HEK293 (cell line): ENCODE measurements at regions not wholly inside any gene's neighbourhood (a gene's known extent, or its start where the extent isn't known, plus 50 kb on each side); places are given as distances from the start of the nearest gene placed in this dataset.

Experiments used
- CTCF ChIA-PET: fragments of 350-600 bp; formaldehyde crosslinking; extraction: SDS; loops from one replicate; lab custom pipeline; 2021; ENCODE audit warnings: antibody characterized with exemption; lab: Yijun Ruan, JAX
- POLR2A ChIA-PET: fragments of 300-600 bp; formaldehyde crosslinking; extraction: SDS; loops from one replicate; lab custom pipeline; 2020; ENCODE audit warnings: antibody characterized with exemption, inconsistent platforms; lab: Yijun Ruan, JAX
- H3K27ac ChIP-seq: fragments of 200-500 bp; sonication (Bioruptor generic); 2 replicates; pipeline ENCODE4 v1.5.1; 2014; ENCODE audit warnings: low read depth, low read length, control low read depth, inconsistent platforms; ENCODE audit errors: extremely low read depth
- H3K36me3 ChIP-seq, 2 experiments: fragments of 200-500 bp in 1 of 2; sonication (Bioruptor generic) in 1 of 2; 1 replicate in 1 of 2; 2 replicates in 1 of 2; pipeline ENCODE4 v1.5.1; 2014 to 2017; ENCODE audit warnings: inconsistent platforms in 2 of 2, low read length in 2 of 2; ENCODE audit not compliant: control insufficient read depth in 2 of 2, insufficient read depth in 1 of 2
- H3K4me1 ChIP-seq: fragments of 200-500 bp; sonication (Bioruptor generic); 2 replicates; pipeline ENCODE4 v1.5.1; 2014; ENCODE audit warnings: mild to moderate bottlenecking, low read length, inconsistent platforms; ENCODE audit not compliant: control insufficient read depth, insufficient read depth
- H3K4me3 ChIP-seq: 2 replicates; pipeline ENCODE4 v1.5.1; 2011; ENCODE audit warnings: low read depth, mild to moderate bottlenecking, control low read depth, low read length, moderate library complexity
- H3K9me3 ChIP-seq: fragments of 200-500 bp; sonication (Bioruptor generic); 2 replicates; pipeline ENCODE4 v1.5.1; 2014; ENCODE audit warnings: low read depth, low read length, inconsistent platforms; ENCODE audit not compliant: control insufficient read depth, insufficient read depth
- BCL11B ChIP-seq: fragments of 450-650 bp; formaldehyde crosslinking; IDR thresholded peaks from 2 replicates; pipeline ENCODE4 v1.5.1; 2016; ENCODE audit warnings: low read depth, missing biosample characterization, missing genetic modification characterization
- HOXC10 ChIP-seq: sonication (generic); formaldehyde crosslinking; IDR thresholded peaks from 2 replicates; pipeline ENCODE4 v1.8.1; 2023; ENCODE audit warnings: mild to moderate bottlenecking, missing genetic modification reagents
- IKZF3 ChIP-seq: fragments of 450-650 bp; IDR thresholded peaks from 2 replicates; pipeline ENCODE4 v1.5.0; 2018; ENCODE audit warnings: missing biosample characterization, mild to moderate bottlenecking, missing genetic modification characterization, moderate library complexity
- RBAK ChIP-seq: fragments of 450-650 bp; formaldehyde crosslinking; IDR thresholded peaks from 2 replicates; pipeline ENCODE4 v1.5.1; 2016; ENCODE audit warnings: missing biosample characterization, missing genetic modification characterization
- SP2 ChIP-seq: fragments of 450-650 bp; formaldehyde crosslinking; IDR thresholded peaks from 2 replicates; pipeline ENCODE4 v1.5.1; 2016; ENCODE audit warnings: missing biosample characterization, missing genetic modification characterization
- ZEB2 ChIP-seq: fragments of 450-650 bp; formaldehyde crosslinking; IDR thresholded peaks from 2 replicates; pipeline ENCODE4 v1.5.1; 2016; ENCODE audit warnings: missing biosample characterization, missing genetic modification characterization
- ZNF132 ChIP-seq: fragments of 450-650 bp; formaldehyde crosslinking; IDR thresholded peaks from 2 replicates; pipeline ENCODE4 v1.5.1; 2017; ENCODE audit warnings: missing biosample characterization, missing genetic modification characterization, borderline replicate concordance
- ZNF175 ChIP-seq: fragments of 450-650 bp; formaldehyde crosslinking; IDR thresholded peaks from 2 replicates; pipeline ENCODE4 v1.5.1; 2016; ENCODE audit warnings: missing biosample characterization, missing genetic modification characterization
- ZNF202 ChIP-seq: fragments of 450-650 bp; formaldehyde crosslinking; IDR thresholded peaks from 2 replicates; pipeline ENCODE4 v1.5.1; 2016; ENCODE audit warnings: missing biosample characterization, missing genetic modification characterization, borderline replicate concordance
- ZNF266 ChIP-seq: fragments of 450-650 bp; formaldehyde crosslinking; IDR thresholded peaks from 2 replicates; pipeline ENCODE4 v1.5.1; 2016; ENCODE audit warnings: missing biosample characterization, missing genetic modification characterization, low read depth
- ZNF350 ChIP-seq: fragments of 450-650 bp; formaldehyde crosslinking; IDR thresholded peaks from 2 replicates; pipeline ENCODE4 v1.5.0; 2017; ENCODE audit warnings: missing biosample characterization, mild to moderate bottlenecking, missing genetic modification characterization
- ZNF366 ChIP-seq: fragments of 450-650 bp; formaldehyde crosslinking; conservative IDR thresholded peaks from 2 replicates; pipeline ENCODE4 v1.5.1; 2016; ENCODE audit warnings: missing biosample characterization, missing genetic modification characterization
- ZNF501 ChIP-seq: fragments of 450-650 bp; formaldehyde crosslinking; IDR thresholded peaks from 2 replicates; pipeline ENCODE4 v1.5.1; 2016; ENCODE audit warnings: missing biosample characterization, missing genetic modification characterization
- ZNF530 ChIP-seq: fragments of 450-650 bp; formaldehyde crosslinking; IDR thresholded peaks from 2 replicates; pipeline ENCODE4 v1.5.1; 2016; ENCODE audit warnings: low read depth, missing biosample characterization, missing genetic modification characterization
- ZNF560 ChIP-seq: fragments of 450-650 bp; formaldehyde crosslinking; IDR thresholded peaks from 2 replicates; pipeline ENCODE4 v1.5.1; 2017; ENCODE audit warnings: missing biosample characterization, missing genetic modification characterization, borderline replicate concordance
- ZNF660 ChIP-seq: fragments of 450-650 bp; IDR thresholded peaks from 2 replicates; pipeline ENCODE4 v1.5.1; 2018; ENCODE audit warnings: missing biosample characterization, mild to moderate bottlenecking, missing genetic modification characterization
- ZNF670 ChIP-seq: fragments of 450-650 bp; formaldehyde crosslinking; IDR thresholded peaks from 2 replicates; pipeline ENCODE4 v1.5.1; 2016; ENCODE audit warnings: missing biosample characterization, missing genetic modification characterization, low read depth
- ZNF792 ChIP-seq: fragments of 450-650 bp; formaldehyde crosslinking; IDR thresholded peaks from 2 replicates; pipeline ENCODE4 v1.5.1; 2016; ENCODE audit warnings: missing biosample characterization, missing genetic modification characterization
- TF ChIP-seq, protein P1 (sequence below): fragments of 450-650 bp; formaldehyde crosslinking; IDR thresholded peaks from 2 replicates; pipeline ENCODE4; 2016; ENCODE audit warnings: missing biosample characterization, missing genetic modification characterization
- TF ChIP-seq, protein P2 (sequence below): fragments of 450-650 bp; formaldehyde crosslinking; IDR thresholded peaks from 2 replicates; pipeline ENCODE4 v1.5.1; 2016; ENCODE audit warnings: missing biosample characterization, missing genetic modification characterization
- TF ChIP-seq, protein P3 (sequence below): fragments of 450-650 bp; formaldehyde crosslinking; IDR thresholded peaks from 2 replicates; pipeline ENCODE4 v1.5.1; 2016; ENCODE audit warnings: missing biosample characterization, missing genetic modification characterization
- TF ChIP-seq, protein P4 (sequence below): fragments of 450-650 bp; formaldehyde crosslinking; IDR thresholded peaks from 2 replicates; pipeline ENCODE4 v1.5.1; 2016; ENCODE audit warnings: missing biosample characterization, missing genetic modification characterization, borderline replicate concordance
- TF ChIP-seq, protein P5 (sequence below): fragments of 450-650 bp; formaldehyde crosslinking; IDR thresholded peaks from 2 replicates; pipeline ENCODE4 v1.5.1; 2017; ENCODE audit warnings: missing biosample characterization, missing genetic modification characterization

DNA sequence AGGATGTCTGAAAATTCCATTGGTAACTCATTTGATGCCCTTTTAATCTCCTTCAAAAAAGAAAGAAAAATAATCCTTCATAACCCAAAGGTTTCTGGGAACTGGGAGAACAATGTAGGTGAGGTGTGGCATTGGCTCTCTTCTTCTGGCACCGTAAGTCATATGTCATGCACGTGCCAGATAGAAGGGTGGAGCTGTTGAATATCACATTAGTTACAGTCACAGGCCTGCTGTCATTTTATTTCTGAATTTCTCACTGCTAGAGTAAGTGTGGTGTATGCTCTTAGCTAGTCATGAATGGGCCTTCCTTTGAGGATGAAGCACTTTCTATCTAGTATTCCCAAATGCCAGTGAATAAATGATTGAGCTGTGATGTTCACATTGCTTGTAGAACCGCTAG, 201.8 kb upstream of the SGCD start:
- CTCF ChIA-PET: no interaction called here
- POLR2A ChIA-PET: no interaction called here

DNA sequence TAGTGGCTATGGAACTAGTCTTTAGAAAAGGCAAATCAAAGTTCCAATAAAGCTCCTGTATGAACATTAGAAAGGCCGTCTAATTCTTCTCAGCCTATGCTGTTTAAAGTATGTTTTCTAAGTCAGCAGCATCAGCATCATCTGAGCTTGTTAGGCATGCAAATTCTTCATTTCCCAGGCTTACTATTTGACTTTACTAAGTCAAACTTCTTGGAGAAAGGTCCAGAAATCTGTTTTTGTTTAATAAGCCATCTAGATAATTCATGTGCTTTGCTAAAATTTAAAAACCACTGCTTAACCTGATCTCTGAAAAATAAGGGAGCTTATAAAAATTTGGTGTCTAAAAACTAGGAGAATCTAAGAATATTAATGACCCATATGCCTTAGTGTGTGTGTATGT, 200.2 kb upstream of the SGCD start:
- CTCF ChIA-PET: no interaction called here
- POLR2A ChIA-PET: no interaction called here
- TF ChIP-seq ZEB2 (no peak), SP2 (tag by site-specific recombination) (no peak), ZNF266 (tag by site-specific recombination) (no peak), ZNF560 (tag by site-specific recombination) (no peak), ZNF175 (tag by site-specific recombination) (no peak), HOXC10 (CRISPR knock-in tag) (no peak)
- TF ChIP-seq, protein P1, sequence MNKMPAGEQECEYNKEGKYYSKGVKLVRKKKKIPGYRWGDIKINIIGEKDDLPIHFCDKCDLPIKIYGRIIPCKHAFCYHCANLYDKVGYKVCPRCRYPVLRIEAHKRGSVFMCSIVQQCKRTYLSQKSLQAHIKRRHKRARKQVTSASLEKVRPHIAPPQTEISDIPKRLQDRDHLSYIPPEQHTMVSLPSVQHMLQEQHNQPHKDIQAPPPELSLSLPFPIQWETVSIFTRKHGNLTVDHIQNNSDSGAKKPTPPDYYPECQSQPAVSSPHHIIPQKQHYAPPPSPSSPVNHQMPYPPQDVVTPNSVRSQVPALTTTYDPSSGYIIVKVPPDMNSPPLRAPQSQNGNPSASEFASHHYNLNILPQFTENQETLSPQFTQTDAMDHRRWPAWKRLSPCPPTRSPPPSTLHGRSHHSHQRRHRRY (tag by site-specific recombination): no peak
- TF ChIP-seq, protein P2, sequence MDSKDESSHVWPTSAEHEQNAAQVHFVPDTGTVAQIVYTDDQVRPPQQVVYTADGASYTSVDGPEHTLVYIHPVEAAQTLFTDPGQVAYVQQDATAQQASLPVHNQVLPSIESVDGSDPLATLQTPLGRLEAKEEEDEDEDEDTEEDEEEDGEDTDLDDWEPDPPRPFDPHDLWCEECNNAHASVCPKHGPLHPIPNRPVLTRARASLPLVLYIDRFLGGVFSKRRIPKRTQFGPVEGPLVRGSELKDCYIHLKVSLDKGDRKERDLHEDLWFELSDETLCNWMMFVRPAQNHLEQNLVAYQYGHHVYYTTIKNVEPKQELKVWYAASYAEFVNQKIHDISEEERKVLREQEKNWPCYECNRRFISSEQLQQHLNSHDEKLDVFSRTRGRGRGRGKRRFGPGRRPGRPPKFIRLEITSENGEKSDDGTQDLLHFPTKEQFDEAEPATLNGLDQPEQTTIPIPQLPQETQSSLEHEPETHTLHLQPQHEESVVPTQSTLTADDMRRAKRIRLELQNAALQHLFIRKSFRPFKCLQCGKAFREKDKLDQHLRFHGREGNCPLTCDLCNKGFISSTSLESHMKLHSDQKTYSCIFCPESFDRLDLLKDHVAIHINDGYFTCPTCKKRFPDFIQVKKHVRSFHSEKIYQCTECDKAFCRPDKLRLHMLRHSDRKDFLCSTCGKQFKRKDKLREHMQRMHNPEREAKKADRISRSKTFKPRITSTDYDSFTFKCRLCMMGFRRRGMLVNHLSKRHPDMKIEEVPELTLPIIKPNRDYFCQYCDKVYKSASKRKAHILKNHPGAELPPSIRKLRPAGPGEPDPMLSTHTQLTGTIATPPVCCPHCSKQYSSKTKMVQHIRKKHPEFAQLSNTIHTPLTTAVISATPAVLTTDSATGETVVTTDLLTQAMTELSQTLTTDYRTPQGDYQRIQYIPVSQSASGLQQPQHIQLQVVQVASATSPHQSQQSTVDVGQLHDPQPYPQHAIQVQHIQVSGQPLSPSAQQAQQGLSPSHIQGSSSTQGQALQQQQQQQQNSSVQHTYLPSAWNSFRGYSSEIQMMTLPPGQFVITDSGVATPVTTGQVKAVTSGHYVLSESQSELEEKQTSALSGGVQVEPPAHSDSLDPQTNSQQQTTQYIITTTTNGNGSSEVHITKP: no peak
- TF ChIP-seq, all 188 proteins: peak for 0
- Histone ChIP-seq H3K27ac (no peak overlapping the region), H3K36me3 (no peaks in the 10 kb centered on the region), H3K4me3 (no peak overlapping the region), H3K9me3 (no peaks in the 10 kb centered on the region), H3K4me1 (no peaks in the 10 kb centered on the region)

More for the DNA sequence above, 201.8 kb upstream of the SGCD start:
- no peak overlapping the region for H3K27ac ChIP-seq
- H3K4me3 ChIP-seq: no peak overlapping the region
- H3K9me3 ChIP-seq: no peaks in the 10 kb centered on the region
- H3K36me3 ChIP-seq: no peaks in the 10 kb centered on the region
- H3K4me1 ChIP-seq: no peaks in the 10 kb centered on the region
- TF ChIP-seq BCL11B (tag by site-specific recombination) (no peak), ZNF660 (no peak), ZNF530 (no peak), RBAK (tag by site-specific recombination) (no peak), ZNF366 (tag by site-specific recombination) (no peak), IKZF3 (no peak), ZNF350 (tag by site-specific recombination) (no peak), ZNF202 (tag by site-specific recombination) (no peak), ZNF792 (tag by site-specific recombination) (no peak), ZNF132 (tag by site-specific recombination) (no peak), ZNF501 (tag by site-specific recombination) (no peak), ZNF670 (tag by site-specific recombination) (no peak)
- TF ChIP-seq, protein P3, sequence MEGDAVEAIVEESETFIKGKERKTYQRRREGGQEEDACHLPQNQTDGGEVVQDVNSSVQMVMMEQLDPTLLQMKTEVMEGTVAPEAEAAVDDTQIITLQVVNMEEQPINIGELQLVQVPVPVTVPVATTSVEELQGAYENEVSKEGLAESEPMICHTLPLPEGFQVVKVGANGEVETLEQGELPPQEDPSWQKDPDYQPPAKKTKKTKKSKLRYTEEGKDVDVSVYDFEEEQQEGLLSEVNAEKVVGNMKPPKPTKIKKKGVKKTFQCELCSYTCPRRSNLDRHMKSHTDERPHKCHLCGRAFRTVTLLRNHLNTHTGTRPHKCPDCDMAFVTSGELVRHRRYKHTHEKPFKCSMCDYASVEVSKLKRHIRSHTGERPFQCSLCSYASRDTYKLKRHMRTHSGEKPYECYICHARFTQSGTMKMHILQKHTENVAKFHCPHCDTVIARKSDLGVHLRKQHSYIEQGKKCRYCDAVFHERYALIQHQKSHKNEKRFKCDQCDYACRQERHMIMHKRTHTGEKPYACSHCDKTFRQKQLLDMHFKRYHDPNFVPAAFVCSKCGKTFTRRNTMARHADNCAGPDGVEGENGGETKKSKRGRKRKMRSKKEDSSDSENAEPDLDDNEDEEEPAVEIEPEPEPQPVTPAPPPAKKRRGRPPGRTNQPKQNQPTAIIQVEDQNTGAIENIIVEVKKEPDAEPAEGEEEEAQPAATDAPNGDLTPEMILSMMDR (tag by site-specific recombination): no peak
- TF ChIP-seq, protein P4, sequence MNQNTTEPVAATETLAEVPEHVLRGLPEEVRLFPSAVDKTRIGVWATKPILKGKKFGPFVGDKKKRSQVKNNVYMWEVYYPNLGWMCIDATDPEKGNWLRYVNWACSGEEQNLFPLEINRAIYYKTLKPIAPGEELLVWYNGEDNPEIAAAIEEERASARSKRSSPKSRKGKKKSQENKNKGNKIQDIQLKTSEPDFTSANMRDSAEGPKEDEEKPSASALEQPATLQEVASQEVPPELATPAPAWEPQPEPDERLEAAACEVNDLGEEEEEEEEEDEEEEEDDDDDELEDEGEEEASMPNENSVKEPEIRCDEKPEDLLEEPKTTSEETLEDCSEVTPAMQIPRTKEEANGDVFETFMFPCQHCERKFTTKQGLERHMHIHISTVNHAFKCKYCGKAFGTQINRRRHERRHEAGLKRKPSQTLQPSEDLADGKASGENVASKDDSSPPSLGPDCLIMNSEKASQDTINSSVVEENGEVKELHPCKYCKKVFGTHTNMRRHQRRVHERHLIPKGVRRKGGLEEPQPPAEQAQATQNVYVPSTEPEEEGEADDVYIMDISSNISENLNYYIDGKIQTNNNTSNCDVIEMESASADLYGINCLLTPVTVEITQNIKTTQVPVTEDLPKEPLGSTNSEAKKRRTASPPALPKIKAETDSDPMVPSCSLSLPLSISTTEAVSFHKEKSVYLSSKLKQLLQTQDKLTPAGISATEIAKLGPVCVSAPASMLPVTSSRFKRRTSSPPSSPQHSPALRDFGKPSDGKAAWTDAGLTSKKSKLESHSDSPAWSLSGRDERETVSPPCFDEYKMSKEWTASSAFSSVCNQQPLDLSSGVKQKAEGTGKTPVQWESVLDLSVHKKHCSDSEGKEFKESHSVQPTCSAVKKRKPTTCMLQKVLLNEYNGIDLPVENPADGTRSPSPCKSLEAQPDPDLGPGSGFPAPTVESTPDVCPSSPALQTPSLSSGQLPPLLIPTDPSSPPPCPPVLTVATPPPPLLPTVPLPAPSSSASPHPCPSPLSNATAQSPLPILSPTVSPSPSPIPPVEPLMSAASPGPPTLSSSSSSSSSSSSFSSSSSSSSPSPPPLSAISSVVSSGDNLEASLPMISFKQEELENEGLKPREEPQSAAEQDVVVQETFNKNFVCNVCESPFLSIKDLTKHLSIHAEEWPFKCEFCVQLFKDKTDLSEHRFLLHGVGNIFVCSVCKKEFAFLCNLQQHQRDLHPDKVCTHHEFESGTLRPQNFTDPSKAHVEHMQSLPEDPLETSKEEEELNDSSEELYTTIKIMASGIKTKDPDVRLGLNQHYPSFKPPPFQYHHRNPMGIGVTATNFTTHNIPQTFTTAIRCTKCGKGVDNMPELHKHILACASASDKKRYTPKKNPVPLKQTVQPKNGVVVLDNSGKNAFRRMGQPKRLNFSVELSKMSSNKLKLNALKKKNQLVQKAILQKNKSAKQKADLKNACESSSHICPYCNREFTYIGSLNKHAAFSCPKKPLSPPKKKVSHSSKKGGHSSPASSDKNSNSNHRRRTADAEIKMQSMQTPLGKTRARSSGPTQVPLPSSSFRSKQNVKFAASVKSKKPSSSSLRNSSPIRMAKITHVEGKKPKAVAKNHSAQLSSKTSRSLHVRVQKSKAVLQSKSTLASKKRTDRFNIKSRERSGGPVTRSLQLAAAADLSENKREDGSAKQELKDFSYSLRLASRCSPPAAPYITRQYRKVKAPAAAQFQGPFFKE: no peak
- TF ChIP-seq, protein P5, sequence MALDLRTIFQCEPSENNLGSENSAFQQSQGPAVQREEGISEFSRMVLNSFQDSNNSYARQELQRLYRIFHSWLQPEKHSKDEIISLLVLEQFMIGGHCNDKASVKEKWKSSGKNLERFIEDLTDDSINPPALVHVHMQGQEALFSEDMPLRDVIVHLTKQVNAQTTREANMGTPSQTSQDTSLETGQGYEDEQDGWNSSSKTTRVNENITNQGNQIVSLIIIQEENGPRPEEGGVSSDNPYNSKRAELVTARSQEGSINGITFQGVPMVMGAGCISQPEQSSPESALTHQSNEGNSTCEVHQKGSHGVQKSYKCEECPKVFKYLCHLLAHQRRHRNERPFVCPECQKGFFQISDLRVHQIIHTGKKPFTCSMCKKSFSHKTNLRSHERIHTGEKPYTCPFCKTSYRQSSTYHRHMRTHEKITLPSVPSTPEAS (tag by site-specific recombination): no peak
- TF ChIP-seq, all 188 proteins: peak for 0
